ENCODE measurements at regions not wholly inside any gene's neighbourhood (a gene's known extent, or its start where the extent isn't known, plus 50 kb on each side); places are given as distances from the start of the nearest gene placed in this dataset.

DNA sequence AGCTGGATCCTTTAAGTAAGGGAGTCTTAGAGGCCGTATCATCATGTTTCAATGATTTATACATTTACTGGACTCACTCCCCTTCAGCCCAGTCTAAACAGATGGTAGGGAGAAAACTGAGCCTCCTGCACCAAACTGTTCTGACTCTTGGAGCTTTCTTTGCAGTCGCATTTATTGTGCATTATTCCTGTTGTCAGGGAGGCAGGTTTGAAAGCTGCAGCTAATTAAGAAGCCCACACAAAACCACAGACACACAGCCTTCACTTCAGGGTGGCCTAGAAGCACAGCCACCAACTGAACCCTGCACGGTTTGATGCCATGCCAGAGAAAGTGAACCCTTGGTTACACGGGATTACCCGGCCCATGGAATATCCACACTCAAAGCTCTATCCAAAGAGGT lies 911.0 kb downstream of the UQCRFS1 start:
- H3K4me3 ChIP-seq (ENCODE audit: low read depth, low read length) = no peak overlapping the region
- H3K27ac ChIP-seq (ENCODE audit: extremely low read depth, low read depth, low read length) = no peak overlapping the region
- TF ChIP-seq, protein P1, sequence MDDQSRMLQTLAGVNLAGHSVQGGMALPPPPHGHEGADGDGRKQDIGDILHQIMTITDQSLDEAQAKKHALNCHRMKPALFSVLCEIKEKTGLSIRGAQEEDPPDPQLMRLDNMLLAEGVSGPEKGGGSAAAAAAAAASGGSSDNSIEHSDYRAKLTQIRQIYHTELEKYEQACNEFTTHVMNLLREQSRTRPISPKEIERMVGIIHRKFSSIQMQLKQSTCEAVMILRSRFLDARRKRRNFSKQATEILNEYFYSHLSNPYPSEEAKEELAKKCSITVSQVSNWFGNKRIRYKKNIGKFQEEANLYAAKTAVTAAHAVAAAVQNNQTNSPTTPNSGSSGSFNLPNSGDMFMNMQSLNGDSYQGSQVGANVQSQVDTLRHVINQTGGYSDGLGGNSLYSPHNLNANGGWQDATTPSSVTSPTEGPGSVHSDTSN (CRISPR knock-in tag; IDR thresholded peaks at IDR 0.05) = no peak
- TF ChIP-seq ZNF221 (tag by site-specific recombination; IDR thresholded peaks at IDR 0.05; ENCODE audit: borderline replicate concordance) (no peak), ZNF658 (tag by site-specific recombination; IDR thresholded peaks at IDR 0.05) (no peak), ZNF146 (tag by site-specific recombination; IDR thresholded peaks at IDR 0.05) (no peak), SETDB1 (IDR thresholded peaks at IDR 0.05; ENCODE audit: insufficient read length, low read length) (no peak), ZBTB48 (tag by site-specific recombination; IDR thresholded peaks at IDR 0.05) (no peak), ZNF830 (tag by site-specific recombination; IDR thresholded peaks at IDR 0.05; ENCODE audit: low read depth) (no peak), ZNF501 (tag by site-specific recombination; IDR thresholded peaks at IDR 0.05) (no peak), ZNF670 (tag by site-specific recombination; IDR thresholded peaks at IDR 0.05; ENCODE audit: low read depth) (no peak), HOXC10 (CRISPR knock-in tag; IDR thresholded peaks at IDR 0.05) (no peak), PRDM4 (tag by site-specific recombination; IDR thresholded peaks at IDR 0.05) (no peak), ZNF610 (tag by site-specific recombination; IDR thresholded peaks at IDR 0.05; ENCODE audit: borderline replicate concordance) (no peak), ZNF585B (tag by site-specific recombination; IDR thresholded peaks at IDR 0.05) (no peak), ZIC2 (tag by site-specific recombination; IDR thresholded peaks at IDR 0.05) (no peak)
- TF ChIP-seq, protein P2, sequence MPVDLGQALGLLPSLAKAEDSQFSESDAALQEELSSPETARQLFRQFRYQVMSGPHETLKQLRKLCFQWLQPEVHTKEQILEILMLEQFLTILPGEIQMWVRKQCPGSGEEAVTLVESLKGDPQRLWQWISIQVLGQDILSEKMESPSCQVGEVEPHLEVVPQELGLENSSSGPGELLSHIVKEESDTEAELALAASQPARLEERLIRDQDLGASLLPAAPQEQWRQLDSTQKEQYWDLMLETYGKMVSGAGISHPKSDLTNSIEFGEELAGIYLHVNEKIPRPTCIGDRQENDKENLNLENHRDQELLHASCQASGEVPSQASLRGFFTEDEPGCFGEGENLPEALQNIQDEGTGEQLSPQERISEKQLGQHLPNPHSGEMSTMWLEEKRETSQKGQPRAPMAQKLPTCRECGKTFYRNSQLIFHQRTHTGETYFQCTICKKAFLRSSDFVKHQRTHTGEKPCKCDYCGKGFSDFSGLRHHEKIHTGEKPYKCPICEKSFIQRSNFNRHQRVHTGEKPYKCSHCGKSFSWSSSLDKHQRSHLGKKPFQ (tag by site-specific recombination; IDR thresholded peaks at IDR 0.05) = no peak
- TF ChIP-seq, protein P3, sequence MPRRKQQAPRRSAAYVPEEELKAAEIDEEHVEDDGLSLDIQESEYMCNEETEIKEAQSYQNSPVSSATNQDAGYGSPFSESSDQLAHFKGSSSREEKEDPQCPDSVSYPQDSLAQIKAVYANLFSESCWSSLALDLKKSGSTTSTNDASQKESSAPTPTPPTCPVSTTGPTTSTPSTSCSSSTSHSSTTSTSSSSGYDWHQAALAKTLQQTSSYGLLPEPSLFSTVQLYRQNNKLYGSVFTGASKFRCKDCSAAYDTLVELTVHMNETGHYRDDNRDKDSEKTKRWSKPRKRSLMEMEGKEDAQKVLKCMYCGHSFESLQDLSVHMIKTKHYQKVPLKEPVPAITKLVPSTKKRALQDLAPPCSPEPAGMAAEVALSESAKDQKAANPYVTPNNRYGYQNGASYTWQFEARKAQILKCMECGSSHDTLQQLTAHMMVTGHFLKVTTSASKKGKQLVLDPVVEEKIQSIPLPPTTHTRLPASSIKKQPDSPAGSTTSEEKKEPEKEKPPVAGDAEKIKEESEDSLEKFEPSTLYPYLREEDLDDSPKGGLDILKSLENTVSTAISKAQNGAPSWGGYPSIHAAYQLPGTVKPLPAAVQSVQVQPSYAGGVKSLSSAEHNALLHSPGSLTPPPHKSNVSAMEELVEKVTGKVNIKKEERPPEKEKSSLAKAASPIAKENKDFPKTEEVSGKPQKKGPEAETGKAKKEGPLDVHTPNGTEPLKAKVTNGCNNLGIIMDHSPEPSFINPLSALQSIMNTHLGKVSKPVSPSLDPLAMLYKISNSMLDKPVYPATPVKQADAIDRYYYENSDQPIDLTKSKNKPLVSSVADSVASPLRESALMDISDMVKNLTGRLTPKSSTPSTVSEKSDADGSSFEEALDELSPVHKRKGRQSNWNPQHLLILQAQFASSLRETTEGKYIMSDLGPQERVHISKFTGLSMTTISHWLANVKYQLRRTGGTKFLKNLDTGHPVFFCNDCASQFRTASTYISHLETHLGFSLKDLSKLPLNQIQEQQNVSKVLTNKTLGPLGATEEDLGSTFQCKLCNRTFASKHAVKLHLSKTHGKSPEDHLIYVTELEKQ (tag by site-specific recombination; IDR thresholded peaks at IDR 0.05; ENCODE audit: borderline replicate concordance) = no peak
- no peaks in the 10 kb centered on the region; the same call in 1 of the 2 replicates for H3K9me3 ChIP-seq (ENCODE audit: control insufficient read depth, insufficient read depth, low read depth, low read length)
- CTCF ChIA-PET = interaction anchor here (0.6 to 1.7 kb wide), 6 partner anchors 8 to 335 kb away, joined by 3 to 5 read pairs (median 4); no protein-coding TSS in a partner anchor
- POLR2A ChIA-PET = no interaction called here
- no peaks in the 10 kb centered on the region for H3K4me1 ChIP-seq (ENCODE audit: control insufficient read depth, insufficient read depth, low read length)
- H3K36me3 ChIP-seq (ENCODE audit: control insufficient read depth in 2 of 2, insufficient read depth in 1 of 2, low read length in 2 of 2) = no peaks in the 10 kb centered on the region; a peak in 1 of 3 replicates

DNA sequence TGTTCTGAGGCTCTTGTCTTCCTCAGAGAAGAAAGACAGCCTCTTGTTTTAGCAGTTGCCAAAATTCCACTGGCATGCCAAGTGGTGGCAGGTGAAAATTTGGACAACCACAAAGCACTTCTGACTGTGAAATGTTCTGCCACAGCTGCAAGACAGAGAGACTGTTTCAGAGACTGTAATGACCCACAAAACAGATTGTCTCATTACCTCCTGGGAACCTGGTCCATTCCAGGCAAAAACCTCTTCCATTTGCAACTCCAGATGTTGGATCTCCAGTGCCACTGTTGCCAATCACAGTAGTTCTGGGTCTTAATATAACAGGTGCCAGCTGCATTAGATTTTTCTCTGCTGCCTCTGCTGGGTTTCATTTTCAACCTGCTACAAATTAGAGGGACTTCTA lies 911.5 kb downstream of the UQCRFS1 start:
- no peak overlapping the region for H3K27ac ChIP-seq (ENCODE audit: extremely low read depth, low read depth, low read length)
- H3K4me1 ChIP-seq (ENCODE audit: control insufficient read depth, insufficient read depth, low read length) = no peaks in the 10 kb centered on the region
- no peak overlapping the region for H3K4me3 ChIP-seq (ENCODE audit: low read depth, low read length)
- H3K36me3 ChIP-seq (ENCODE audit: control insufficient read depth in 2 of 2, insufficient read depth in 1 of 2, low read length in 2 of 2) = no peaks in the 10 kb centered on the region; a peak in 1 of 3 replicates
- ChIA-PET CTCF (interaction anchor here (0.6 to 1.7 kb wide), 4 partner anchors 11 to 26 kb away, joined by 3 to 5 read pairs (median 4); no protein-coding TSS in a partner anchor), POLR2A (no interaction called here)
- H3K9me3 ChIP-seq (ENCODE audit: control insufficient read depth, insufficient read depth, low read depth, low read length) = no peaks in the 10 kb centered on the region; the same call in 1 of the 2 replicates
- no peak for TF ChIP-seq ZBTB6 (tag by site-specific recombination; IDR thresholded peaks at IDR 0.05)
- TF ChIP-seq ZNF560 (tag by site-specific recombination; IDR thresholded peaks at IDR 0.05; ENCODE audit: borderline replicate concordance) = no peak
- no peak for TF ChIP-seq SETDB1 (IDR thresholded peaks at IDR 0.05; ENCODE audit: insufficient read length, low read length)
- TF ChIP-seq ZNF792 (tag by site-specific recombination; IDR thresholded peaks at IDR 0.05) = no peak
- no peak for TF ChIP-seq ZNF664 (tag by site-specific recombination; IDR thresholded peaks at IDR 0.05)
- no peak for TF ChIP-seq KLF10 (tag by site-specific recombination; IDR thresholded peaks at IDR 0.05)
- no peak for TF ChIP-seq KLF17 (tag by site-specific recombination; IDR thresholded peaks at IDR 0.05)
